AG10803 (cell line): ENCODE measurements at regions not wholly inside any gene's neighbourhood (a gene's known extent, or its start where the extent isn't known, plus 50 kb on each side); places are given as distances from the start of the nearest gene placed in this dataset.
A peak's percentile ranks its signal among the peaks of the same experiment; 100 is the strongest.

Source experiments
- DNase-seq: peaks from one replicate; pipeline ENCODE4 v3.0.0; 2010; ENCODE audit warnings: low read depth
- H3K4me3 ChIP-seq: 2 replicates; pipeline ENCODE4 v1.5.1; 2011; ENCODE audit warnings: mild to moderate bottlenecking, low read length, control low read depth
- CTCF ChIP-seq: conservative IDR thresholded peaks from 2 replicates; pipeline ENCODE4 v1.5.1; 2011; ENCODE audit warnings: mild to moderate bottlenecking, low read length, control low read depth, inconsistent platforms

DNA sequence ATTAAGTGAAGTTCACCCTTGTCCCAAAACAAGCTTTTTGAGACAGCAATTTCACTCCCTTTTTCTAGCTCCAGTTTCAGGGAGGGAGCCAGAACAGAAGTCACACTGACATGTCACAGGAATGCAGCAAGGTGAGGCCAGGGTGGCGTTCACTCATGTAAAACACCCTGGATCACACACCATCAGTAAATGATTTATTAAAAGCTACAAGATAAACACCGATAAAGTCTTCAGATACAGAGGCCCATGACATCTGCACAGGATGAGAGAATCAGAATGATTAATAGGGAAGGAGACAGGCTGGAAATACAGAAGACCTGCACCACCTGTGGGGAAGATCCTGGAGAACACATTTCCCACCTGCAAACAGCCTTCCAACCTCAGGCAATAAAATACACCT is 77.5 kb upstream of the DYNLRB2 start:
- DNase-seq: no peak
- TF ChIP-seq CTCF: no peak
- no peak overlapping the region for H3K4me3 ChIP-seq

GRCh38 chr16:80462917-80463316 is 77.9 kb upstream of the DYNLRB2 start:
- TF ChIP-seq CTCF: no peak
- no peak overlapping the region for H3K4me3 ChIP-seq
- no peak for DNase-seq

- no peak overlapping the region for H3K4me3 ChIP-seq
- no peak for TF ChIP-seq CTCF
- DNase-seq: no peak
These were observed 79.8 kb upstream of the DYNLRB2 start for GRCh38 chr16:80460988-80461387.

DNA sequence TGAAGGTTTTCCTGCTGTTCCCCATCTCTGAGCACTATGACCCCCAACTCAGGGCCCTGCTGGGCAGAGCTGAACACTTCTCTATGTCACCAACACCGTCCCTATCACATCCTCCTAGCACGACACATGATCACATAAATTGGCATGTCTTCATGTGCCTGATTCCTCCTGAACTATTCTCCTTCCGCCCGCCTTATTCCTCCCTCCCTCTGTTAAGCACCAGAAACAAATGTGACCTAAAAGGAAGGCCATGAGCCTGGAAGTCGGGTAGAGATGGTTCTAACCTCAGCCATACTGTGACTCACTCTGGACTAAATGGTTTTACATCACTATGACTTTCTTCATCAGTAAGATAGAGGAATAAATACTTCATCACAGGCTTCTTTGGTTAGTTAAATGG is 80.8 kb upstream of the DYNLRB2 start:
- no peak overlapping the region for H3K4me3 ChIP-seq
- TF ChIP-seq CTCF: no peak
- peak; percentile 35 for DNase-seq

DNA sequence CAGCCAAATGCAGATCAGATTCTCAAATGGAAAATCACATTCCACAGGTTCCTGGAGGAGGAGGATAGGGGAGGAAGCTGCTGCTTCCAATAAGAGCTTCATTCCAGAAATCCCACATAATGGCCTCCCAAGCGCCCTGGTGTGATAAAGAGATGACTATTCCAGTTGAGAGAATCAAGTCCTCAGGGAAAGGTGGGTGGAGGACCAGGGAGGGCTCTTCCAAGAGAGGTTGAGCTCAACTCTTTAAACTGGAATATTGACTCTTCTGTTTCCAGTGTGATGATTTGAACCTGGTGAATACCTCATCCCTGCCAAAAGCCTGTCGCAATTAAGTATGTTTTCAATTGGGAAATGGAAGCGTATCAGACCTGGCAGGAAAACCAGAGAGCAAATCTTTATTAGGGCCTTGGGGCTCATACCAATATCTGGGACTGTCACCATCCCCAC is 81.4 kb upstream of the DYNLRB2 start:
- no peak for TF ChIP-seq CTCF
- peak; percentile 57 for DNase-seq
- H3K4me3 ChIP-seq: no peak overlapping the region

GRCh38 chr16:80457871-80458270 is 82.9 kb upstream of the DYNLRB2 start:
- no peak for TF ChIP-seq CTCF
- H3K4me3 ChIP-seq: no peak overlapping the region

DNA sequence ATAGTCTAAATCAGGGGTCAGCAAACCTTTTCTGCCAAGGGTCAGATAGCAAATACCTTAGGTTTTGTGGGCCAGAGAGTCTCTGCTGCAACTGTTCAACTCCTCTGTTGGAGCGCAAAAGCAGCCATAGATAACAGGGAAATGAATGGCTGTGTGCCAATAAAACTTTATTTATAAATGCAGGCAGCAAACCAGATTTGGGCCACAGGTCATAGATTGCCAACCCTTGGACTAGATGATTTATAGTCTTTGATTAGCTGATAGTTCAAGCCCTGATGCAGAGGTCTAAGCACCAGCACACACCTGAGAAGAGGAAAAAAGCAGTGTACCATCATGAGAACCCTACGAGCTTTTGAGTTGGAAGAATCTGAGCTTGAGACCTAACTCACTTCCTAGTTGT is 86.0 kb upstream of the DYNLRB2 start:
- DNase-seq: no peak
- TF ChIP-seq CTCF: no peak

More at GRCh38 chr16:80457871-80458270, 82.9 kb upstream of the DYNLRB2 start:
- DNase-seq: no peak

More for the DNA sequence above, 86.0 kb upstream of the DYNLRB2 start:
- no peak overlapping the region for H3K4me3 ChIP-seq
